ENCODE measurements at regions not wholly inside any gene's neighbourhood (a gene's known extent, or its start where the extent isn't known, plus 50 kb on each side); places are given as distances from the start of the nearest gene placed in this dataset.

DNA sequence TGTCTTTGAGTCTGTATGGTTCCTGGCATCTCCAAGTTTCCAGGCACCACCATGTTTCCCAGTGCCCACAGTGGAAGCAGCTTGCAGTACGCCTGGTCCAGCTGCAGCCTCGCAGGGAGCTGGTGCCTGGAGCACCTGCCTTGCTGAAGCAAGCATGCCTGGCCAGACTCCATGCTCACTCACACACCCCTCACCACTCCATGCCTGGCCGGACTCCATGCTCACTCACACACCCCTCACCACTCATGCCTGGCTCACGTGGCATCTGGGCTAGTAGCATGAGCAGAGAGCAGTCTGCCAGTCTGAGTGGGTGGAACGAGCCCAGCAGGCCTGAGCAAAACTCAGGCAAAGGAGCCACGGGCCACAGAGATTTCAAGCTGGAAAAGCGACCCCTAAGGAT lies 214.3 kb downstream of the TFAP2C start:
- Histone ChIP-seq H3K4me2 (ENCODE audit: low read length) (no peak overlapping the region), H3K79me2 (ENCODE audit: insufficient read depth, low read length) (no peaks in the 10 kb centered on the region), H3K4me1 (ENCODE audit: control insufficient read depth in 1 of 2, insufficient read depth in 2 of 2, low read length in 2 of 2) (peaks cover 0 to 6% of the 10 kb centered on the region in 2 experiments; a peak in 1 of 4 replicates), H3K36me3 (ENCODE audit: control insufficient read depth in 1 of 2, insufficient read depth in 2 of 2, low read length in 2 of 2) (no peaks in the 10 kb centered on the region), H3K9me3 (ENCODE audit: control insufficient read depth in 1 of 2, insufficient read depth in 1 of 2, low read depth in 1 of 2, low read length in 2 of 2) (no peaks in the 10 kb centered on the region), H3K27ac (ENCODE audit: low read depth, low read length) (no peak overlapping the region), H3K9ac (ENCODE audit: low read length) (no peak overlapping the region), H3K9me2 (ENCODE audit: insufficient read depth) (no peaks in the 10 kb centered on the region), H4K20me1 (ENCODE audit: insufficient read depth) (no peaks in the 10 kb centered on the region), H3K27me3 (ENCODE audit: insufficient read depth, low read length) (peaks cover 7% of the 10 kb centered on the region), H3K4me3 (replicated peaks in 1 of 2; ENCODE audit: low read depth in 1 of 2, low read length in 2 of 2) (no peak overlapping the region), H2AFZ (ENCODE audit: low read depth, low read length, poor library complexity, severe bottlenecking) (no peak overlapping the region)
- peak; percentile 17; the same call in 1 of the 2 replicates for ATAC-seq
- intact Hi-C loops (cut with micrococcal nuclease) = no loop called here
- RAD21 ChIA-PET (ENCODE audit: low non-redundant PET in 1 of 2, low total read pairs in 2 of 2, uncharacterized antibody in 2 of 2, unreplicated experiment in 2 of 2) = interaction anchor here (1.0 to 1.1 kb wide), 2 partner anchors 131 kb away, joined by 3 to 7 read pairs; no protein-coding TSS in a partner anchor
- TF ChIP-seq YY1 (IDR thresholded peaks at IDR 0.05; ENCODE audit: extremely low read depth, insufficient replicate concordance, low read depth, low read length) (no peak), RAD21 (IDR thresholded peaks at IDR 0.05; ENCODE audit: low read depth) (no peak), FOSL1 (IDR thresholded peaks at IDR 0.05; ENCODE audit: low read depth) (no peak), ZNF274 (IDR thresholded peaks at IDR 0.05; ENCODE audit: low read depth, low read length) (no peak), EGR1 (IDR thresholded peaks at IDR 0.05; ENCODE audit: low read depth) (no peak), ZFX (IDR thresholded peaks at IDR 0.05) (no peak)
- TF ChIP-seq, protein P1, sequence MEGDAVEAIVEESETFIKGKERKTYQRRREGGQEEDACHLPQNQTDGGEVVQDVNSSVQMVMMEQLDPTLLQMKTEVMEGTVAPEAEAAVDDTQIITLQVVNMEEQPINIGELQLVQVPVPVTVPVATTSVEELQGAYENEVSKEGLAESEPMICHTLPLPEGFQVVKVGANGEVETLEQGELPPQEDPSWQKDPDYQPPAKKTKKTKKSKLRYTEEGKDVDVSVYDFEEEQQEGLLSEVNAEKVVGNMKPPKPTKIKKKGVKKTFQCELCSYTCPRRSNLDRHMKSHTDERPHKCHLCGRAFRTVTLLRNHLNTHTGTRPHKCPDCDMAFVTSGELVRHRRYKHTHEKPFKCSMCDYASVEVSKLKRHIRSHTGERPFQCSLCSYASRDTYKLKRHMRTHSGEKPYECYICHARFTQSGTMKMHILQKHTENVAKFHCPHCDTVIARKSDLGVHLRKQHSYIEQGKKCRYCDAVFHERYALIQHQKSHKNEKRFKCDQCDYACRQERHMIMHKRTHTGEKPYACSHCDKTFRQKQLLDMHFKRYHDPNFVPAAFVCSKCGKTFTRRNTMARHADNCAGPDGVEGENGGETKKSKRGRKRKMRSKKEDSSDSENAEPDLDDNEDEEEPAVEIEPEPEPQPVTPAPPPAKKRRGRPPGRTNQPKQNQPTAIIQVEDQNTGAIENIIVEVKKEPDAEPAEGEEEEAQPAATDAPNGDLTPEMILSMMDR (IDR thresholded peaks at IDR 0.05 in 2 of 3, conservative IDR thresholded peaks at IDR 0.05 in 1 of 3; ENCODE audit: borderline replicate concordance in 1 of 3, insufficient read depth in 1 of 3, low read depth in 2 of 3, low read length in 2 of 3) = no peak
- TF ChIP-seq, protein P2, sequence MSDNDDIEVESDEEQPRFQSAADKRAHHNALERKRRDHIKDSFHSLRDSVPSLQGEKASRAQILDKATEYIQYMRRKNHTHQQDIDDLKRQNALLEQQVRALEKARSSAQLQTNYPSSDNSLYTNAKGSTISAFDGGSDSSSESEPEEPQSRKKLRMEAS (IDR thresholded peaks at IDR 0.05) = no peak
- POLR2A ChIA-PET = no interaction called here
- no peak for DNase-seq (ENCODE audit: low read depth, low spot score)
- CTCF ChIA-PET = interaction anchor here (0.9 to 1.4 kb wide), 9 partner anchors 11 to 237 kb away, joined by 3 to 11 read pairs (median 4); no protein-coding TSS in a partner anchor
- BruUV-seq (replicated peaks) = no TSS peak
